SU-DHL-6 (cell line): ENCODE measurements at regions not wholly inside any gene's neighbourhood (a gene's known extent, or its start where the extent isn't known, plus 50 kb on each side); places are given as distances from the start of the nearest gene placed in this dataset.

Experiments
- H2AFZ ChIP-seq: fragments of 200-600 bp; sonication (generic); 2 replicates; pipeline ENCODE4 v1.6.1; 2014; ENCODE audit warnings: low read depth, mild to moderate bottlenecking, moderate library complexity, mixed read lengths, antibody characterized with exemption, low read length; ENCODE audit not compliant: severe bottlenecking
- H3F3A ChIP-seq: fragments of 200-600 bp; shearing (Covaris generic); 2 replicates; pipeline ENCODE4 v1.6.0; 2016; ENCODE audit warnings: antibody characterized with exemption, mild to moderate bottlenecking; ENCODE audit not compliant: insufficient read depth
- H3K27ac ChIP-seq: fragments of 200-600 bp; sonication (generic); 2 replicates; pipeline ENCODE4 v1.5.1; 2016; ENCODE audit warnings: low read depth, mild to moderate bottlenecking, low read length, moderate library complexity, mixed read lengths
- H3K27me3 ChIP-seq: fragments of 200-600 bp; sonication (generic), shearing (Covaris generic); 2 replicates; pipeline ENCODE4 v1.6.0; 2014; ENCODE audit warnings: mild to moderate bottlenecking, low read length
- H3K36me3 ChIP-seq: fragments of 200-600 bp; sonication (generic); 2 replicates; pipeline ENCODE4 v1.6.1; 2014; ENCODE audit warnings: mild to moderate bottlenecking, low read length, mixed read lengths
- H3K4me2 ChIP-seq: fragments of 300-600, 200-600 bp; shearing (Covaris generic), sonication (generic); 2 replicates; pipeline ENCODE4 v1.6.0; 2014; ENCODE audit warnings: low read length, low read depth, mild to moderate bottlenecking; ENCODE audit not compliant: poor library complexity, severe bottlenecking
- H3K4me3 ChIP-seq: fragments of 200-600 bp; sonication (generic); 2 replicates; pipeline ENCODE4 v1.5.1; 2014; ENCODE audit warnings: antibody characterized with exemption, low read length, mild to moderate bottlenecking, mixed read lengths; ENCODE audit not compliant: insufficient read depth, poor library complexity, severe bottlenecking
- H3K79me2 ChIP-seq: fragments of 200-600 bp; sonication (generic); 2 replicates; pipeline ENCODE4 v1.6.1; 2014; ENCODE audit warnings: mild to moderate bottlenecking, low read length, moderate library complexity; ENCODE audit not compliant: insufficient read depth
- H3K9ac ChIP-seq: fragments of 200-600 bp; sonication (generic); 2 replicates; pipeline ENCODE4 v1.7.0; 2014; ENCODE audit warnings: mild to moderate bottlenecking, low read length
- H3K9me2 ChIP-seq: fragments of 200-600 bp; sonication (generic); replicated peaks from 2 replicates; pipeline ENCODE4 v1.6.1; 2014; ENCODE audit warnings: low read length; ENCODE audit not compliant: insufficient read depth
- H3K9me3 ChIP-seq: fragments of 200-600 bp; sonication (generic); 2 replicates; pipeline ENCODE4 v1.6.1; 2014; ENCODE audit warnings: low read length, mixed read lengths; ENCODE audit not compliant: insufficient read depth
- H4K20me1 ChIP-seq: fragments of 200-600 bp; sonication (generic); 2 replicates; pipeline ENCODE4 v1.6.1; 2014; ENCODE audit warnings: low read depth, mild to moderate bottlenecking, antibody characterized with exemption, low read length, moderate library complexity, mixed read lengths
- CTCF ChIP-seq: fragments of 200-600 bp; sonication (generic); IDR thresholded peaks from one replicate; pipeline ENCODE4 v1.5.1; 2017; ENCODE audit warnings: antibody characterized with exemption, mild to moderate bottlenecking, low read length, moderate library complexity; ENCODE audit not compliant: insufficient read depth, poor library complexity, severe bottlenecking
- EZH2phosphoT487 ChIP-seq: fragments of 200-600 bp; sonication (generic), shearing (Covaris generic); conservative IDR thresholded peaks from 2 replicates; pipeline ENCODE4 v1.6.1; 2018; ENCODE audit warnings: mild to moderate bottlenecking, antibody characterized with exemption, low read length, moderate library complexity, mixed read lengths

- Histone ChIP-seq H3K27me3 (no peaks in the 10 kb centered on the region), H3K9ac (no peak overlapping the region), H3K4me2 (no peak overlapping the region), H3K36me3 (no peaks in the 10 kb centered on the region), H3K27ac (no peak overlapping the region), H3K4me3 (no peak overlapping the region), H3F3A (no peaks in the 10 kb centered on the region), H4K20me1 (no peaks in the 10 kb centered on the region), H3K9me3 (no peaks in the 10 kb centered on the region), H3K79me2 (no peaks in the 10 kb centered on the region), H2AFZ (no peak overlapping the region), H3K9me2 (no peaks in the 10 kb centered on the region)
- TF ChIP-seq CTCF = no peak
- TF ChIP-seq EZH2phosphoT487 = no peak
Measured at GRCh38 chr1:198056255-198056654, 100.5 kb upstream of the NEK7 start.

GRCh38 chr1:198064181-198064580, 92.6 kb upstream of the NEK7 start:
- H3K9me2 ChIP-seq = no peaks in the 10 kb centered on the region
- H3K4me2 ChIP-seq = no peak overlapping the region
- H2AFZ ChIP-seq = no peak overlapping the region
- no peak for TF ChIP-seq CTCF
- TF ChIP-seq EZH2phosphoT487 = no peak
- no peaks in the 10 kb centered on the region for H3K79me2 ChIP-seq
- H3K9ac ChIP-seq = no peak overlapping the region
- H3K4me3 ChIP-seq = no peak overlapping the region
- no peaks in the 10 kb centered on the region for H3K27me3 ChIP-seq
- no peaks in the 10 kb centered on the region for H3F3A ChIP-seq
- no peaks in the 10 kb centered on the region for H4K20me1 ChIP-seq
- no peaks in the 10 kb centered on the region for H3K36me3 ChIP-seq
- H3K27ac ChIP-seq = no peak overlapping the region
- H3K9me3 ChIP-seq = no peaks in the 10 kb centered on the region

- Histone ChIP-seq H3F3A (no peaks in the 10 kb centered on the region), H3K9me2 (no peaks in the 10 kb centered on the region), H2AFZ (no peak overlapping the region), H3K9ac (no peak overlapping the region), H3K4me2 (no peak overlapping the region), H3K36me3 (no peaks in the 10 kb centered on the region), H3K27me3 (no peaks in the 10 kb centered on the region), H3K27ac (no peak overlapping the region), H4K20me1 (no peaks in the 10 kb centered on the region), H3K79me2 (no peaks in the 10 kb centered on the region), H3K4me3 (no peak overlapping the region), H3K9me3 (no peaks in the 10 kb centered on the region)
- no peak for TF ChIP-seq EZH2phosphoT487
- no peak for TF ChIP-seq CTCF
Measured at GRCh38 chr1:198068285-198068684, 88.5 kb upstream of the NEK7 start.

GRCh38 chr1:198072177-198072576, 84.6 kb upstream of the NEK7 start:
- Histone ChIP-seq H4K20me1 (no peaks in the 10 kb centered on the region), H3K9me3 (no peaks in the 10 kb centered on the region), H3K79me2 (no peaks in the 10 kb centered on the region), H3K36me3 (no peaks in the 10 kb centered on the region), H3F3A (no peaks in the 10 kb centered on the region), H3K27ac (no peak overlapping the region), H3K4me3 (no peak overlapping the region), H3K9me2 (no peaks in the 10 kb centered on the region), H3K27me3 (no peaks in the 10 kb centered on the region), H2AFZ (no peak overlapping the region), H3K9ac (no peak overlapping the region), H3K4me2 (no peak overlapping the region)
- no peak for TF ChIP-seq CTCF
- TF ChIP-seq EZH2phosphoT487 = no peak
